ENCODE measurements at regions not wholly inside any gene's neighbourhood (a gene's known extent, or its start where the extent isn't known, plus 50 kb on each side); places are given as distances from the start of the nearest gene placed in this dataset.
"Not testable (repeated sequence)": the region's sequence is repeated elsewhere in the genome, so short reads cannot be mapped to it uniquely, and the experiment has no call there.

DNA sequence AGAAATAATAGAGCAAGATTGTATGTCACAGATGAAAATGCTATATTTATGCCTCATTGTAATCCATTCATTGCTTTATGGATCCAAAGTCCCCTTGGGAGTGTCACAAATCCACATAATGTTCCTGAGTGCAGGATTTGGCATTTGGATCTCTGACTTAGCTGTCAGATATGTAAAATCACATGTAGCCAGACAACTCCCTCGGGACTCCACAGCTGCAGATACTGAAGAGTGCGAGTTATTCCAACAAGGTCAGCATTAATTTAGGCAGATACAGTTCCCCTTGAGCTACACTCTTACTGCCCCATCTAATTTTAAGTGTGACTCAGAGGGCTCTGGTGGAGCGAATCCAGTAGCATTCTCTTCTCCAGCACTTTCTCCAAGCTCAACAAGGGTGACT, 433.2 kb downstream of the CD83 start:
- no peak overlapping the region for H3K4me3 ChIP-seq (ENCODE audit: low read length)
- H3K27me3 ChIP-seq (replicated peaks; ENCODE audit: insufficient read depth, low read length) = no peaks in the 10 kb centered on the region
- DNase-seq = no peak
- no peaks in the 10 kb centered on the region for H3K4me1 ChIP-seq (ENCODE audit: low read length)
- no peak overlapping the region for H2AFZ ChIP-seq (ENCODE audit: low read length)
- H3F3A ChIP-seq (ENCODE audit: insufficient read depth, low read length) = no peaks in the 10 kb centered on the region
- no peaks in the 10 kb centered on the region for H4K20me1 ChIP-seq (ENCODE audit: insufficient read depth, low read length)
- no peaks in the 10 kb centered on the region for H3K79me2 ChIP-seq (ENCODE audit: low read length)
- H3K36me3 ChIP-seq (replicated peaks; ENCODE audit: insufficient read depth, low read length) = no peaks in the 10 kb centered on the region
- no peak overlapping the region for H3K4me2 ChIP-seq (ENCODE audit: low read depth, low read length)
- H3K9ac ChIP-seq (ENCODE audit: low read length) = no peak overlapping the region
- H3K27ac ChIP-seq (ENCODE audit: low read length) = no peak overlapping the region
- TF ChIP-seq, protein P1, sequence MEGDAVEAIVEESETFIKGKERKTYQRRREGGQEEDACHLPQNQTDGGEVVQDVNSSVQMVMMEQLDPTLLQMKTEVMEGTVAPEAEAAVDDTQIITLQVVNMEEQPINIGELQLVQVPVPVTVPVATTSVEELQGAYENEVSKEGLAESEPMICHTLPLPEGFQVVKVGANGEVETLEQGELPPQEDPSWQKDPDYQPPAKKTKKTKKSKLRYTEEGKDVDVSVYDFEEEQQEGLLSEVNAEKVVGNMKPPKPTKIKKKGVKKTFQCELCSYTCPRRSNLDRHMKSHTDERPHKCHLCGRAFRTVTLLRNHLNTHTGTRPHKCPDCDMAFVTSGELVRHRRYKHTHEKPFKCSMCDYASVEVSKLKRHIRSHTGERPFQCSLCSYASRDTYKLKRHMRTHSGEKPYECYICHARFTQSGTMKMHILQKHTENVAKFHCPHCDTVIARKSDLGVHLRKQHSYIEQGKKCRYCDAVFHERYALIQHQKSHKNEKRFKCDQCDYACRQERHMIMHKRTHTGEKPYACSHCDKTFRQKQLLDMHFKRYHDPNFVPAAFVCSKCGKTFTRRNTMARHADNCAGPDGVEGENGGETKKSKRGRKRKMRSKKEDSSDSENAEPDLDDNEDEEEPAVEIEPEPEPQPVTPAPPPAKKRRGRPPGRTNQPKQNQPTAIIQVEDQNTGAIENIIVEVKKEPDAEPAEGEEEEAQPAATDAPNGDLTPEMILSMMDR (IDR thresholded peaks at IDR 0.05; ENCODE audit: low read length) = no peak
- H3K9me3 ChIP-seq (replicated peaks; ENCODE audit: insufficient read depth, low read length) = no peaks in the 10 kb centered on the region
- no peaks in the 10 kb centered on the region for H3K9me2 ChIP-seq (replicated peaks; ENCODE audit: insufficient read depth, low read length)

DNA sequence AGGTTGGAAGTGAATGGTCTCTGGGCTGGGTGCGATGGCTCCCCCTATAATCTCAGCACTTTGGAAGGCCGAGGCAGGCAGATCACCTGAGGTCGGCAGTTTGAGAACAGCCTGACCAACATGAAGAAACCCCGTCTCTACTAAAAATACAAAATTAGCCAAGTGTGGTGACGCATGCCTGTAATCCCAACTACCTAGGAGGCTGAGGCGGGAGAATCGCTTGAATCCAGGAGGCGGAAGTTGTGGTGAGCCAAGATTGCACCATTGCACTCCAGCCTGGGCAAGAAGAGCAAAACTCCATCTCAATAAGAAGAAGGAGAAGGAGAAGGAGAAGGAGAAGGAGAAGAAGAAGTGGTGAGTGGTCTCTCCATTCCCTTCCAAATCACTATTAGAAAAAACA, 434.0 kb downstream of the CD83 start:
- H3F3A ChIP-seq (ENCODE audit: insufficient read depth, low read length); H3K4me1 ChIP-seq (ENCODE audit: low read length); H3K27ac ChIP-seq (ENCODE audit: low read length); H3K36me3 ChIP-seq (replicated peaks; ENCODE audit: insufficient read depth, low read length); H3K27me3 ChIP-seq (replicated peaks; ENCODE audit: insufficient read depth, low read length); H3K9ac ChIP-seq (ENCODE audit: low read length); H4K20me1 ChIP-seq (ENCODE audit: insufficient read depth, low read length); H3K79me2 ChIP-seq (ENCODE audit: low read length); H3K4me3 ChIP-seq (ENCODE audit: low read length); H3K9me2 ChIP-seq (replicated peaks; ENCODE audit: insufficient read depth, low read length); H2AFZ ChIP-seq (ENCODE audit: low read length); DNase-seq; H3K4me2 ChIP-seq (ENCODE audit: low read depth, low read length); H3K9me3 ChIP-seq (replicated peaks; ENCODE audit: insufficient read depth, low read length): not testable (repeated sequence)

DNA sequence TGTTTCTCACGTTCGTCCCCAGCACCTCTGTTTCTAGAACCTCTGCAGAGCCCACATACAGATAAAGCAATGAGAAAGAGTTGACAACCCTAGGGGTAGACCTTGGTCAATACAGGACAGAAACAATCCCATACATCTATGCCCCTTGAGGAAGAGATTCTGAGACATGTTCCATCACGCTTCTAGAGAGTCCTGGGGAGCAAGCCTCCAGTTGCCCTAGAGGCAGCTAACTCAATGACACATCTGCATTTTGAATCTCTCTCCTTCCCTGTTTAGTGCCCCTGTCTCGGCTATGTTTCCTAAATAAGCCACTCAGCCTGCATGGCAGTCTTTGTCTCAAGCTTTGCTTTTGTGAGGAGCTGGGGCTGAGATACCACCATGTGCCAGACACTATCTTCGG, 435.3 kb downstream of the CD83 start:
- no peak overlapping the region for H3K4me3 ChIP-seq (ENCODE audit: low read length)
- no peaks in the 10 kb centered on the region for H3K9me3 ChIP-seq (replicated peaks; ENCODE audit: insufficient read depth, low read length)
- H3K4me1 ChIP-seq (ENCODE audit: low read length) = no peaks in the 10 kb centered on the region
- no peaks in the 10 kb centered on the region for H3K36me3 ChIP-seq (replicated peaks; ENCODE audit: insufficient read depth, low read length)
- H4K20me1 ChIP-seq (ENCODE audit: insufficient read depth, low read length) = no peaks in the 10 kb centered on the region
- TF ChIP-seq, protein P1 (IDR thresholded peaks at IDR 0.05; ENCODE audit: low read length) = no peak
- TF ChIP-seq EZH2phosphoT487 (IDR thresholded peaks at IDR 0.05; ENCODE audit: low read length) = no peak
- TF ChIP-seq EZH2 (optimal IDR thresholded peaks at IDR 0.05; ENCODE audit: low read depth, low read length) = no peak
- no peak overlapping the region for H3K27ac ChIP-seq (ENCODE audit: low read length)
- H3K9me2 ChIP-seq (replicated peaks; ENCODE audit: insufficient read depth, low read length) = no peaks in the 10 kb centered on the region
- H2AFZ ChIP-seq (ENCODE audit: low read length) = no peak overlapping the region
- DNase-seq = no peak
- no peaks in the 10 kb centered on the region for H3K27me3 ChIP-seq (replicated peaks; ENCODE audit: insufficient read depth, low read length)
- no peak overlapping the region for H3K9ac ChIP-seq (ENCODE audit: low read length)
- no peak overlapping the region for H3K4me2 ChIP-seq (ENCODE audit: low read depth, low read length)
- H3F3A ChIP-seq (ENCODE audit: insufficient read depth, low read length) = no peaks in the 10 kb centered on the region
- no peaks in the 10 kb centered on the region for H3K79me2 ChIP-seq (ENCODE audit: low read length)

DNA sequence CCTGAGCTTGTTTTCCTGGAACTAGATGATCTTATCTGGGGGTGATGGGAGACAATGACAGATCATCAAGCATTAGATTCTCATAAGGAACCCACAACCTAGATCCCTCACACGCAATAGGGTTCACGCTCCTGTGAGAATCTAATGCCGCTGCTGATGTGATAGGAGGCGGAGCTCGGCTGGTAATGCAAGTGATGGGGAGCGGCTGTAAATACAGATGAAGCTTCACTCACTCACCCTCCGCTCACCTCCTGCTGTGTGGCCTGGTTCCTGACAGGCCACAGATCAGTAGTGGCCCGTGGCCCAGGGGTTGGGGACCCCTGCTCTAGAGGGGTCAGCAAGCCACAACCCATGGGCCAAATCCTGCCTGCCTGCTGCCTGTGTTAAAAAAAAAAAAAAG, 435.9 kb downstream of the CD83 start:
- H3K79me2 ChIP-seq (ENCODE audit: low read length) = no peaks in the 10 kb centered on the region
- no peak overlapping the region for H3K4me3 ChIP-seq (ENCODE audit: low read length)
- H2AFZ ChIP-seq (ENCODE audit: low read length) = no peak overlapping the region
- H3K9me2 ChIP-seq (replicated peaks; ENCODE audit: insufficient read depth, low read length) = no peaks in the 10 kb centered on the region
- H3K27me3 ChIP-seq (replicated peaks; ENCODE audit: insufficient read depth, low read length) = no peaks in the 10 kb centered on the region
- no peaks in the 10 kb centered on the region for H3K9me3 ChIP-seq (replicated peaks; ENCODE audit: insufficient read depth, low read length)
- no peaks in the 10 kb centered on the region for H3K36me3 ChIP-seq (replicated peaks; ENCODE audit: insufficient read depth, low read length)
- no peaks in the 10 kb centered on the region for H3K4me1 ChIP-seq (ENCODE audit: low read length)
- H3F3A ChIP-seq (ENCODE audit: insufficient read depth, low read length) = no peaks in the 10 kb centered on the region
- TF ChIP-seq EZH2phosphoT487 (IDR thresholded peaks at IDR 0.05; ENCODE audit: low read length) = no peak
- no peak for TF ChIP-seq EZH2 (optimal IDR thresholded peaks at IDR 0.05; ENCODE audit: low read depth, low read length)
- TF ChIP-seq, protein P1 (IDR thresholded peaks at IDR 0.05; ENCODE audit: low read length) = no peak
- DNase-seq = no peak
- no peak overlapping the region for H3K9ac ChIP-seq (ENCODE audit: low read length)
- H3K4me2 ChIP-seq (ENCODE audit: low read depth, low read length) = no peak overlapping the region
- no peak overlapping the region for H3K27ac ChIP-seq (ENCODE audit: low read length)
- H4K20me1 ChIP-seq (ENCODE audit: insufficient read depth, low read length) = no peaks in the 10 kb centered on the region

Data from MM.1S (cell line).